ENCODE measurements at regions not wholly inside any gene's neighbourhood (a gene's known extent, or its start where the extent isn't known, plus 50 kb on each side); places are given as distances from the start of the nearest gene placed in this dataset.

DNA sequence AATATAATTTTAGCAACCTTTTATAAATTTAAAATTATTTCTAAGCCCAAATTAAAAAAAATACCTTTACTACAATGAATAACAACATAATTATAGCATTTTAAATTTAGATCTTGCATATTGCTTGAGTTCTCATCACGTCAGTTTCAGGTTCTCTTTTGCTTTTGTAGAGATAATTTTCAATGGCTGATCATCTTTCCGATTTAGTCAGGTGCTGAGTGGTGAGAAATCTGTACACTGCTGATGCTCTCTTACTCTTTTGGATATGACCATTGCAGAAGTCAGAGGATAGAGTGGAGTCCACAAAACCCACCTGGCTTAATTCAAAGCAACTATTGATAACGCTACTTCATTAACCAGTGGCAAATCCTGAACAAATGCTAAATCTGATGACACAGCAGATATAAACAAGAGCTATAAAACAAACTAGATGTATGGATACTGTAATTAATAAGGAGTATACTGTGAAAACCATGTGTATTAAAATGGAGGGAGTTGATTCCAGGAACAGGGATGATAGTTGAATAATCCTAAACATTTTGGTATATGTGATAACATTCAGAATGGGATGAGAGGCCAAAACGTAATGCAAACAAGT lies 394.8 kb downstream of the CSNK1G3 start:
- DNase-seq = no peak

DNA sequence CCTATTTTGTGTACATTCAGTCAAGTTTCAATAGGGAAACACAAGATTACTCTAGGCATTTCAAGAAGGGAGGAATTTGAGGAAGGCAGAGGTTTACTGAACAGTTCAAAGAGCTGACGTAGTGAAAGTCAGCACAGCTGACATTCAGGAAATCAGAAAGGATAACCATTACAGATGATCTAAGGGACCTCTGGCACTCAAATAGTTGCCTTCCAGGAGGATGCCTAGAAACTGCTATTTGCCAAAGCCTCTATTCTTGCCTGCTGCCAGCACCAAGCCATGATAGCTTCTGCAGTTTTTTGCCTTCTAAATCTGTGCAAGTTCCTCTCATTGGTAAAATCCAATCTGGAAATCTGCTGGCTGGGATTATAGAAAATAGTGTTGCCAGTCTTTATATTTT lies 373.1 kb downstream of the CSNK1G3 start:
- DNase-seq = no peak

DNA sequence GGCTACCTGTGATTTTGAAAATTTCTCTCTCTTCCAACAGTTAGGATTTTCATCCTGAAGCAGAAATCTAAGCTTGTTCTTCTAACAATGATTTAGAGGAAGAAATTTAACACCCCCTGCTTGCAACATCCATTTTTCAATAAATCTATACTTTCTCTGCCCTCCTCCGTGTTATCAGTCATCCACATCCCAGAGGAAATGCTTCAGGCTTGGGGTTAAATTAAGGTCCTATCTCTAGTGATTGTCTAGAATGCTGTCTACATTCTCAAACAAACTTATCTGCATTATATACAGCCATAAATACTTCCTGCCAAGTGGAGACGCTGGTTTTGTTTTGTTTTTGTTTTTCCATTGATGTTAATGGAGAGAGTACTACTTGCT lies 371.0 kb downstream of the CSNK1G3 start:
- DNase-seq = no peak

DNA sequence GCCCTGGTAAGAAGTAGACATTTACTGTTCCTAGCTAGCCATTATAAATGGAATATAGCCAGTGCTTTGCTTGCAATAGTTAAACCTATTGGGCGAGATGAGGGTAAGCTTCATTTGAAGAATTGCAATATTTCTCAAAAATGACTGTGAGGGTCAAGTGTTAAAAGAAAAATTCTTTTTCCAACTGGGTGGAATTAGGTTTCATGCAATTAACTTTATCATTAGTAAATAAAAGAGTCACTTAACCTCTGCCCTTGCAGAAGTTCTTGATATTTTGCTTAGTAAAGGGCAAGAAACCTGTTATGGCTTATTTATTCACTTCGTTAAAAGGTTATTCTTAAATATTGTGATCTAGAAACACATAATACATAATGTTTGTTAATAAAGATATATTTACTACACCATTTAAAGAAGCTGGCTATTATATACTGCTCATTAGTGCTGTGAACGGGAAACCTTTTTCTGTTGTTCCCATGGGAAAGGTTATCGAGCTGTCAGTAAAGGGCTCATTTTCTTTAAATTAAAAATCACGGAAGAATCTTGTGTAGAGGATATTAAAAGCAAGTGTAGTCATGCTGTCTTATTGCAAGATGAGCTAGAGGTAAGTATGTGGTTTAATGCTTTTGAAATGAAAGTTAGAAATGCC lies 370.5 kb downstream of the CSNK1G3 start:
- DNase-seq = no peak

DNA sequence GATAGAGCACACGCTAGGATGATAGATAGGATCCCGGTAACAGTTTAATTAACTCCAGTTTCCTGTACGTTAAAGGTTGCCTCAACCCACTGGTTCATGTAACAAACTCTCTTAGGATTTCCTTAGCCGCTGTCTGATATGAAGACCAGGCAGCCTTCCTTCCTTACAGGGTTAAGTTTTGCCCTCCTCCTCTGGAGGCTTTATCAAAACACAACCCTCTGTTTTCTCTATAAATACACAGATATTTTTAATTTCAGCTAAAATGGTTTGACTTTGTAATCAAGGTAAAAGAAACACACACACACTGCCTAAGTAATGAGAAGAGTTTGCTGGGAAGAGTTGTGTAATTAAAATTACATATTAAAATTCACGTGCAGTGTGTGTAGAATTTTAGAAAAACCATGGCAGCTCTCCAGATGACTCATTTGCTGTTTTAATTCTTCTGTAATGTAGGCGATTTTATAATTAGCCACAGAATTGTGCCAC lies 369.8 kb downstream of the CSNK1G3 start:
- DNase-seq = no peak

- no peak for DNase-seq
These were observed 368.9 kb downstream of the CSNK1G3 start for GRCh38 chr5:123880875-123881274.

- DNase-seq = no peak
These were observed 367.1 kb downstream of the CSNK1G3 start for GRCh38 chr5:123879071-123879470.

- no peak for DNase-seq
These were observed 364.4 kb downstream of the CSNK1G3 start for GRCh38 chr5:123876276-123876790.

DNA sequence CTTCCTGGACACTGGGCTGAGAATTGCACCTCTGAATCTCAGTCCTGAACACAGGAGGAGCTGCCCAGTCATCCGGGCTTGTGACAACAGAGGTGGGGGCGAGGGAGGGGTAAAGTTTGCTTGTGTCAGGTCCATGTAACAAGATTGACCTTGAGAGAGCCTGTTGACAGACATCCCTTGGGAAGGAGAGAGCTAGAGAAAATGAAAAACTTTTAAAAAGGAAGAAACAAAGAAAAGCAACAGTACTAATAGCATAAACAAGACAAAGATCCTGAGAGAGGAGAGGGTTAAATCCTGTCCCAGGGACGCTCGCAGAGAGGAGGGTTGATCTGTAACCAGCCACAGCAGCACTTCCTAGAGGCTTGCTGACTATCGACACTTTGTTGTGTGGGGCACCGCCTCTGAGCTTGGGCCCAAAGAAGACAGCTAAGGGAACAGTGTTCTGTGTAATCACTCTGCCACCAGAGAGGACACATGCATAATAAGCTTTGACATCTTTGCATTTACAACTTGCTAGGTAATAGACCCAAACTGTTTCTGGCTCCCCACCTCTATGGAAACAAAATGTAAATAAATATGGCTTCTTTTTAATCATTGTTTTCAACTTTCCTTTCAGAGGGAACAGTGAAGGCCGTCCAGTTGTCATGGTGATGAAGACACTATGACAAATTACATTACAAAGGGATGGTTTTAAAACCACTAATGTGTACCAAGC lies 363.7 kb downstream of the CSNK1G3 start:
- DNase-seq = no peak

DNA sequence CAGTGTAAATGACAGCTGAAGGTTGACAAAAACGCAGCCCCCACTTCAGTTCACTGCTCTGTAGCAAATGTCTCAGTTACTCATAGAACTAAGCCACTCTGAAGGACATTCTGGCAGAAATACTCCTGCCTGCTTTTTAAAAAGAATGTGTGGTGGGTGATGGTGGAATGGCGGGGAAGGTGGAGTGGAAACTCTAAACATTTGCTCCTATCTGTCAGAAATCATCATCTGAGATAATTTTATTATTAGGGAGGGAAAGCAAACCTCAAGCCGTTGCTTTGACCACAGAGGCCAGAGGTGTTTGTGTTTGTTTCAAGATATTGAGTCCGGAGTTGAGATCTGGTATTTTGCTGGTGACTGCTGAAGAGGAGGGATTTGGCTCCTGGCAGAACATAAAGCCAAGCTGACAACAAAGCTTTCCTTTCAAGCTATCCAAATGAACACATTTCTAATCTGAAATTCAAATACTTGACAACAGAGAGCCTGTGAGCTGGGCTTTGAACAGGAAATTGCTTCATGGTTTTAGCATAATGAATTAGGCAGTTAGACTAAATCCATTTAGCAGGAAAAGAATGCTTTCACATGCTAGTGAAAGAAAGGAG lies 362.7 kb downstream of the CSNK1G3 start:
- no peak for DNase-seq

DNA sequence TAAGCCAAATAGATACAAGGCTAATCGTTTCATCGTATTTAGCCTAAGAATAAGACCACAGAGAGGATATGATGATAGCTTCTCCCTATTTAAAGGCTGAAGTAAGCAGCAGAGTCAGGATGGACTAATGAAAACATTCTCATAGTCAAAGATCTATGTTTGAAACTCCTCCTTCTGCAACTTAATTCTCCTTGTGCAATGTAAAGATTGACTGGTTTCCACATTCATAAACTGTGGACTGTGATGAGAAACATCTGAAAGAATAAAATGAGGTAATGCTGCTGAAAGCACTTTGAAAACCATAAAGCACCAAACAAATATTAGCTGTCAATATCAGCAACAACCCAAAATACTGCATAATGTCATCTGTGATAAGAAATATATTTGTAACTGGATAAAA lies 361.9 kb downstream of the CSNK1G3 start:
- DNase-seq = no peak

DNA sequence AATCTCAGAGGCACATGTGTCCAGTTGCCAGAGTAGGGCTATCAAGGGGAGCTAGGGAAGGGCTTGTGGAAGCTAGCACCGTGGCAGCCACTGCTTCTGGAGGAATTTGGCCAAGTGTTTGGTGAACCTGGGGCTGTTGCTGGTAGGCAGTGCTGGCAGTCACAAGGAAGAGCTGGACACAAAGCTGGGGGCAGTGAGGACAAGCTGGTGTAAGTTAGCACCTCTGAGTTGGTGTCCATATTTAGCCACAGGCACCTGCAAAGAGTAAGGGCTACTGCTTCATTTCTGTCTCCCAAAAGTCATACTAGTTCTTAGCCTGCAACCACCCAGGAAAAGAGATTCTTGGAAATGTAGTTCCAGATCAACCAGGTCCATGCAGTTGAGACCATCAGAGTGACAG lies 359.4 kb downstream of the CSNK1G3 start:
- DNase-seq = no peak

DNA sequence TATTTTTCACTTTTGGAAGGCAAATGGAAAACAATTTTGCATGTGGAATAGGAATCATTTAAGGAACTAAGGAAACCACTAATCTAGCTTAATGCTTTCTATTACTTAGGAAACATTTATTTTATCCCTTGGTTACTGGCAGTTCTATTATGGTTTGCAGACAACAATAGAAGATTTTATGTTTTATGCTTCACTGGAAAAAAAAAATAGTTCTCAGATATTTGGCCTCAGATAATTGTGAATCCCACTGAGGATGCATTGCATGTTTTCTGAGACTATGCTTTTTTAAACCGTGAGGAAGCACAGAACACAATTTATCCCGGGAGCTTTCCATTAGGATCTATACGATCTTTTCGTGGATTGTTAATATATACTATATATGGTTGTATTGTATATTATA lies 356.9 kb downstream of the CSNK1G3 start:
- DNase-seq = no peak

- DNase-seq = no peak
These were observed 356.3 kb downstream of the CSNK1G3 start for GRCh38 chr5:123868267-123868666.

- no peak for DNase-seq
These were observed 353.7 kb downstream of the CSNK1G3 start for GRCh38 chr5:123865641-123866040.

- no peak for DNase-seq
These were observed 352.6 kb downstream of the CSNK1G3 start for GRCh38 chr5:123864578-123864977.

GRCh38 chr5:123858938-123859337 lies 347.0 kb downstream of the CSNK1G3 start:
- DNase-seq = no peak

GRCh38 chr5:123856766-123857165 lies 344.8 kb downstream of the CSNK1G3 start:
- no peak for DNase-seq

DNA sequence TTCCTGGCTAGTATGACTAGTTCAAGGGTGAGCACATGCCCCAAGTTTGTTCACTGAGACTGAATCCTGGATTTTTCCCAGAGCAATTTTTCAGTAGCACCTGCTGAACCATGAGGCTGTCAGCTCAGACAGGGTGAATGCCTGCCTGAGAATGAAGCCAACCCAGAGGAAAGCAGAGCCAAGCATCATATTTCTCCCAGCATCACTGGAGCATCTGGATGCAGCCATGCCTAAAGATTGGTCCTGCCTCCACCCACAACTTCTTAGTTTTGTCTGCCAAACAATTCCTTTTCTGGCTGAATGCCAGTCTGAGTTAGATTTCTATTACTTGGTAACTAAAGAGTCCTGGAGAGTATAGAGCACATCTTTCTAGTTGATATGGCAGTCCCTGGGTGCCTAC lies 343.6 kb downstream of the CSNK1G3 start:
- DNase-seq = peak; percentile 86

GRCh38 chr5:123845356-123846100 lies 333.6 kb downstream of the CSNK1G3 start:
- no peak for DNase-seq

GRCh38 chr5:123844873-123845272 lies 332.9 kb downstream of the CSNK1G3 start:
- DNase-seq = no peak

DNA sequence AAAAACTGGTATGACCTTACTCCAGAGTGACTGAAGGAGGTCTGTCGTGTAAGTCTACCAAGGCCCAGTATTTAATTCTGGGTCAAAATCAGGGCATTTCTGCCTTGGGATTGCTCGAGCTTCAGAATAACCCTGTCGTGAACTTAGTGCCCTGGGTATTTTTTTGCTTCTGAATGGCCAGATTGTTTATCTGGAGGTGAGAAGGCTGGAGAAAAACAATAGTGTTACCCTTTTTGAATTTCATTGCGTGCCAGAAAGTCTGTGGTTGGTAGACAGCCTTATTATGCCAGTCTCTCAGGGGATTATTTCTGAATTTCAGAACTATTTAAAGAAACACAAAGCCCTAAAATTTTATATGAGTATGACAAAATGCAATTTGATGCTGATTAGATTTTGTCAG lies 323.4 kb downstream of the CSNK1G3 start:
- no peak for DNase-seq

- no peak for DNase-seq
These were observed 318.6 kb downstream of the CSNK1G3 start for GRCh38 chr5:123830575-123830974.

All from NCI-H1694 treated with DMSO at 0.1 percent for 48 hours (cell line).